GM19372 (cell line): ENCODE measurements at regions not wholly inside any gene's neighbourhood (a gene's known extent, or its start where the extent isn't known, plus 50 kb on each side); places are given as distances from the start of the nearest gene placed in this dataset.

Experiments
- ATAC-seq: cut with Tn5 transposase; IDR thresholded peaks from one replicate; pipeline ENCODE4 v1.9.1; 2021; ENCODE audit warnings: mild to moderate bottlenecking, low read depth, moderate library complexity; ENCODE audit not compliant: unreplicated experiment

- no peak for ATAC-seq
These were observed 299.3 kb downstream of the FBXW7 start for GRCh38 chr4:152236519-152237056.

GRCh38 chr4:152235718-152236117 lies 300.2 kb downstream of the FBXW7 start:
- no peak for ATAC-seq

- ATAC-seq = no peak
These were observed 301.3 kb downstream of the FBXW7 start for GRCh38 chr4:152234571-152234970.

- ATAC-seq = no peak
These were observed 303.6 kb downstream of the FBXW7 start for GRCh38 chr4:152232271-152232670.

- ATAC-seq = no peak
These were observed 306.1 kb downstream of the FBXW7 start for GRCh38 chr4:152229782-152230289.

GRCh38 chr4:152225680-152226079 lies 310.2 kb downstream of the FBXW7 start:
- ATAC-seq = no peak

GRCh38 chr4:152224721-152225420 lies 311.0 kb downstream of the FBXW7 start:
- no peak for ATAC-seq

GRCh38 chr4:152224223-152224622 lies 311.7 kb downstream of the FBXW7 start:
- no peak for ATAC-seq

- ATAC-seq = no peak
These were observed 312.3 kb downstream of the FBXW7 start for GRCh38 chr4:152223600-152223999.

GRCh38 chr4:152221816-152222516 lies 313.9 kb downstream of the FBXW7 start:
- no peak for ATAC-seq

GRCh38 chr4:152220201-152220666 lies 315.7 kb downstream of the FBXW7 start:
- ATAC-seq = no peak

- ATAC-seq = no peak
These were observed 317.3 kb downstream of the FBXW7 start for GRCh38 chr4:152218576-152218975.

GRCh38 chr4:152217896-152218295 lies 318.0 kb downstream of the FBXW7 start:
- no peak for ATAC-seq

GRCh38 chr4:152211936-152212653 lies 323.8 kb downstream of the FBXW7 start:
- ATAC-seq = no peak

- ATAC-seq = peak; percentile 86
These were observed 326.0 kb downstream of the FBXW7 start for GRCh38 chr4:152209772-152210493.

GRCh38 chr4:152207378-152207720 lies 328.5 kb downstream of the FBXW7 start:
- no peak for ATAC-seq

GRCh38 chr4:152206646-152207377 lies 329.1 kb downstream of the FBXW7 start:
- no peak for ATAC-seq

GRCh38 chr4:152206185-152206584 lies 329.7 kb downstream of the FBXW7 start:
- ATAC-seq = no peak

- no peak for ATAC-seq
These were observed 333.5 kb downstream of the FBXW7 start for GRCh38 chr4:152202415-152202814.
